GM12892 (cell line): ENCODE measurements at regions not wholly inside any gene's neighbourhood (a gene's known extent, or its start where the extent isn't known, plus 50 kb on each side); places are given as distances from the start of the nearest gene placed in this dataset.

ENCODE experiments used
- DNase-seq: peaks from one replicate; pipeline ENCODE4 v3.0.0; 2011; ENCODE audit not compliant: insufficient read length
- FAIRE-seq: peaks from 2 replicates; lab custom pipeline; 2011; peaks lifted over from hg19 to GRCh38; lab: Jason Lieb, UNC
- POLR2A ChIP-seq: IDR thresholded peaks from 2 replicates; pipeline ENCODE4 v1.6.1; 2011; ENCODE audit warnings: low read depth, low read length, control low read depth
- POLR2AphosphoS5 ChIP-seq: IDR thresholded peaks from 2 replicates; pipeline ENCODE4 v1.6.1; 2011; ENCODE audit warnings: low read depth, low read length, control low read depth
- TAF1 ChIP-seq: IDR thresholded peaks from 2 replicates; pipeline ENCODE4 v1.6.1; 2011; ENCODE audit warnings: low read depth, mild to moderate bottlenecking, control low read depth, low read length, borderline replicate concordance

GRCh38 chr13:68627379-68627778, 1397.2 kb upstream of the PCDH9 start:
- DNase-seq (no peak), FAIRE-seq (no peak)
- TF ChIP-seq POLR2A: no peak
- no peak for TF ChIP-seq TAF1
- no peak for TF ChIP-seq POLR2AphosphoS5

DNA sequence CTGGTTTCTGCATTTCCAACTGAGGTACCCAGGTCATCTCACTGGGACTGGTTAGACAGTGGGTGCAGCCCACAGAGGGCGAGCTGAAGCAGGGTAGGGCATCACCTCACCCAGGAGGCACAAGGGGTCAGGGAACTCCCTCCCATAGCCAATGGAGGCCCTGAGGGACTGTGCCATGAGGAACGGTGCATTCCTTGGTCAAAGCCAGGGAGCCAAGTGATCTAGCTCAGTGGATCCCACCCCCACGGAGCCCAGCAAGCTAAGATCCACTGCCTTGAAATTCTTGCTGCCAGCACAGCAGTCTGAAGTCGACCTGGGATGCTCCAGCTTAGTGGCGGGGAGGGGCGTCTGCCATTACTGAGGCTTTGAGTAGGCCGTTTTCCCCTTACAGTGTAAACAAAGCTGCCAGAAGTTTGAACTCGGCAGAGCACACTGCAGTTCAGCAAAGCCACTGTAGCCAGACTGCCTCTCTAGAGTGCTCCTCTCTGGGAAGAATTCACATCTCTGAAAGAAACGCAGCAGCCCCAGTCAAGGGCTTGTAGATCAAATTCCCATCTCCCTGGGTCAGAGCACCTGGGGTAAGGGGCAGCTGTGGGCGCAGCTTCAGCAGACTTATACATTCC, 1386.6 kb upstream of the PCDH9 start:
- no peak for TF ChIP-seq POLR2AphosphoS5
- TF ChIP-seq POLR2A: no peak
- no peak for TF ChIP-seq TAF1
- FAIRE-seq (no peak), DNase-seq (no peak)

- TF ChIP-seq POLR2A (no peak), TAF1 (no peak), POLR2AphosphoS5 (no peak)
- FAIRE-seq (no peak), DNase-seq (no peak)
Measured at GRCh38 chr13:68609661-68610060, 1379.5 kb upstream of the PCDH9 start.

- TF ChIP-seq TAF1: no peak
- TF ChIP-seq POLR2AphosphoS5: no peak
- no peak for TF ChIP-seq POLR2A
- DNase-seq: no peak
- no peak for FAIRE-seq
Measured at GRCh38 chr13:68608147-68608546, 1378.0 kb upstream of the PCDH9 start.

GRCh38 chr13:68597641-68598040, 1367.5 kb upstream of the PCDH9 start:
- FAIRE-seq: no peak
- DNase-seq: no peak

GRCh38 chr13:68588623-68589022, 1358.5 kb upstream of the PCDH9 start:
- no peak for TF ChIP-seq POLR2A
- TF ChIP-seq TAF1: no peak
- TF ChIP-seq POLR2AphosphoS5: no peak
- no peak for FAIRE-seq
- no peak for DNase-seq

More at GRCh38 chr13:68597641-68598040, 1367.5 kb upstream of the PCDH9 start:
- TF ChIP-seq POLR2AphosphoS5: no peak
- TF ChIP-seq POLR2A: no peak
- TF ChIP-seq TAF1: no peak

DNA sequence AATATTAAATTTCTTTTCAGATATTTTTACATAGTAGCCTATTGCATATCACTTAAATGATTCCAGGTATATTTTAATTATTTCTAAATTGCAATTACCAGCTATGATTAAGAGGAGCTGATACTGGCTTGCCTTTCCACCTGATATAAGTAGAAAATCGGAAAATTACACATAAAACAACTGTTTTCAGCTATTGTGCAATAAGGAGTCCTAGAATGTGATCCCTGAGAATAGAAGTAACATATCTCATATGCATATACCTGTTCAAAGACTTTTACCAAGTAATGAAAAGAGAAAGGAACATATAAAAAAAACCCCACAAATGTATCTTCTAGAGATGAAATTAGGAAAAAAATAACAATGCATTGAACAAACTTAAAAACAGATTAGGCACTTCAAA, 1354.6 kb upstream of the PCDH9 start:
- no peak for TF ChIP-seq TAF1
- no peak for TF ChIP-seq POLR2A
- no peak for TF ChIP-seq POLR2AphosphoS5
- DNase-seq (no peak), FAIRE-seq (no peak)

GRCh38 chr13:68574053-68574452, 1343.9 kb upstream of the PCDH9 start:
- no peak for TF ChIP-seq TAF1
- TF ChIP-seq POLR2AphosphoS5: no peak
- no peak for TF ChIP-seq POLR2A
- no peak for FAIRE-seq
- no peak for DNase-seq

GRCh38 chr13:68551701-68552522, 1321.8 kb upstream of the PCDH9 start:
- no peak for TF ChIP-seq TAF1
- no peak for TF ChIP-seq POLR2AphosphoS5
- TF ChIP-seq POLR2A: no peak
- no peak for FAIRE-seq
- no peak for DNase-seq

DNA sequence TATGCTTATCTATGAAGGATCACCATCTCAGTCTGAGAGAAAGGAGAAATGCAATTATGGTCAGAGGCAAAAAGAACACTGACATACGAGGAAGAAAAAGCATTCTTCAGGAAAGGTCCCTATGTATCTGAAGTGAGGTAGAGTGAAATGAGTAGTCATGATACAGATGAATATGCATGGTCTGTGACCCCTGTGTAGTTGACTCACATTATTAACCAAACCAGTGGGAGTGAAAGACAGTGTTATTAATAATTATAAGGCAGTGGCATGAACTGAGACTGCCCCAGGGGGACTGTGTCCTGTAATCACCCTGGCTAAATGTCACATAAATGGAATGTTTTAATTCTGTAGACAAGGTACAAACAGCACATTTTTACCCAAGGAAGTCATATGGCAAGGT, 1320.2 kb upstream of the PCDH9 start:
- DNase-seq (no peak), FAIRE-seq (no peak)
- TF ChIP-seq POLR2AphosphoS5: no peak
- no peak for TF ChIP-seq POLR2A
- no peak for TF ChIP-seq TAF1

DNA sequence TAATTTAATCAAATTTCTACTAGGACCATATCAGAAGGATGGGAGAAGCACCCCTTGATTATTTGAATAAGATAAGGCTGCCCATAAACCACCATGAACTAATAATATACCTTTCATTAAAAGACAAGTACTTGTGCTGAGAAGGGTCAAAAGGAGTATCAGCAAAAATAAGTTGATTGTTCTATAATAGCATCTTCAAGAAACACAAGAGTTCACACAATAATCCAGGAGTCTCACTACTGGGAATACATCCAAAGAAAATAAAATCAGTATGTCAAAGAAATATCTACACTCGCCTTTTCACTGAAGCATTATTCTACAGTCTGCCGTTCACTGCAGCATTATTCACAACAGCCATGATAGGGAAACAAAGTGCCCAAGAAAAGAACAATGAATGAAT, 1310.1 kb upstream of the PCDH9 start:
- FAIRE-seq (no peak), DNase-seq (no peak)
- TF ChIP-seq TAF1 (no peak), POLR2A (no peak), POLR2AphosphoS5 (no peak)
